NCI-H2029 treated with DMSO at 0.1 percent for 48 hours (cell line): ENCODE measurements at regions not wholly inside any gene's neighbourhood (a gene's known extent, or its start where the extent isn't known, plus 50 kb on each side); places are given as distances from the start of the nearest gene placed in this dataset.

Experiments used
- DNase-seq: peaks from one replicate; lab custom pipeline; 2025; lab: John Stamatoyannopoulos, UW

- DNase-seq = no peak
These were observed 547.6 kb upstream of the RAB6C start for GRCh38 chr2:129431881-129432280.

DNA sequence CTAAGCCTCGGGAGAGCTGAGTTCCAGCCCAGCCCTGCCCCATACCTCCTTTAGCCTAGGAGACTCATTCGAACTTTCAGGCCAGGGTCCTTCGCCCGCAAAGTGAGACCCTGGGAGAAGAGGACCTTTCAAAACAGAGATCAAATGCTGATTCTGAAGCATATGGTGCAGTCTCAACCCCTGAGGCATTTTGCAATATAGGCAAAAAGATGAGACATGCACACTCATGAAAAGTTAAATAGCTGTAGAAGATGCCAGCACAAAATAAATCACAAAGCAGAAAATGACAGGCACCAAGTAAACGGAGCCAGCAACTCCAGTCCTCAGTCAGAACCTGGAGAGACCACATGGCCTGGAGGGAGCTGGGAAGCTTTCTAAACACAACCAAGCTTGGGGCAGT lies 542.7 kb upstream of the RAB6C start:
- no peak for DNase-seq

DNA sequence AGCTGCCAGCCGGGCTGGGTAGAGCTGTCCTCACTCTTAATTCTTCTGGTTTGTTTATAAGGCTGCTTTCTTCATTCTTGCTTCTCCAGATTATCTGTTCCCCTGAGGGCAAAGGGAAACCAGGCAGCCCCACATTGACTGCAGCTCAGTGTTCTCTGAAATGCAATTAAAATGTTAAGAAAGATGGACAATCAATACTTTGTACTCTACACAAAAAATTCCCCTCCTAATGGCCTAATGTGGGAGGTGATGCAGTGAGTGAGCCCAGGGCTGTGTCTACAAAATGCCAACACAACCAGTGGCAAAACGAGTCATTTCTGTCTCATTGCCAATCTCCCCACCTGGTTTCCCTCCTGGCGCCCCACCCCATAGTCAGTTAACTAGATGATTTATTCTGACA lies 541.7 kb upstream of the RAB6C start:
- DNase-seq = no peak

GRCh38 chr2:129438501-129439057 lies 540.9 kb upstream of the RAB6C start:
- no peak for DNase-seq

GRCh38 chr2:129439406-129440302 lies 539.8 kb upstream of the RAB6C start:
- DNase-seq = no peak

- DNase-seq = no peak
These were observed 537.9 kb upstream of the RAB6C start for GRCh38 chr2:129441610-129442009.

GRCh38 chr2:129443235-129443864 lies 536.1 kb upstream of the RAB6C start:
- no peak for DNase-seq

- no peak for DNase-seq
These were observed 535.4 kb upstream of the RAB6C start for GRCh38 chr2:129443865-129444739.

DNA sequence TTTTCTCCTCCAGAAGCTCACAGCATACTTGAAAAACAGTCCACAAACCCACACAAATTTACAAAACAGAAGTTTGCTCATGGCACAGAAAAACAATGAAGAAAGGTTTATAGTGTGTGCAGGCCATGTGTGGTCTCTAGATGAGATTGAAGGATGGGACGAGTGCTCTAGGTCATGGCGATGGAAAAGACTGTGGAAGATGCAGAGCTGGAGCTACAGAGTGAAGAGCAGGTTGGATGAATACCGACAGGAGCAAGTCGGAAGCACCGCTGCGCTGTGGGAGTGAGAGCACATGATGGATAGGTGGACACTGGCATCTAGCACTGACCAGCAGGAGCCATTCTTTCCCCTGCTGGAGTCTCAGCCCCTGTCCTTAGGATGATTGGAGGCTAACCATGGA lies 534.7 kb upstream of the RAB6C start:
- no peak for DNase-seq

DNA sequence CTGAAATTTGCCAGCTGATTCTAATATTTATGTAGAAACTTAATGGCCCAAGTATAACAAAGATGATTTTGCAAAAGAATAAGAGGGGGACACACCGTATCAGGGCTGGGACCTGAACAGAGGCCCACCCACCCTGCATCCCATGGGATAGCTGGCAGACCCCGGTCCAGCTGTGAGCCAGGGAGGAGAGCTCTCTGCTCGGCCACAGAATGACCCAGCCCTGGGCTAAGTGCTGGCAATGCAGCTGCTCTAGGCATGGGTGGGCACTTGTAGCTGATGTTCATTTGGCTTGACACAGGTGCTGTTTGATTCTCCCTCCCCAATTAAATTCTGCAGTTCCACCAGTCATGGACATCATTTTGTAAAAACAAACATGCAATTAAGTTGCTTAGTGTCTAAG lies 522.8 kb upstream of the RAB6C start:
- DNase-seq = no peak

GRCh38 chr2:129457277-129457818 lies 522.1 kb upstream of the RAB6C start:
- no peak for DNase-seq

- no peak for DNase-seq
These were observed 521.5 kb upstream of the RAB6C start for GRCh38 chr2:129458006-129458405.

GRCh38 chr2:129458436-129458835 lies 521.0 kb upstream of the RAB6C start:
- no peak for DNase-seq

- no peak for DNase-seq
These were observed 520.1 kb upstream of the RAB6C start for GRCh38 chr2:129459200-129459876.

- DNase-seq = no peak
These were observed 519.6 kb upstream of the RAB6C start for GRCh38 chr2:129459881-129460280.

DNA sequence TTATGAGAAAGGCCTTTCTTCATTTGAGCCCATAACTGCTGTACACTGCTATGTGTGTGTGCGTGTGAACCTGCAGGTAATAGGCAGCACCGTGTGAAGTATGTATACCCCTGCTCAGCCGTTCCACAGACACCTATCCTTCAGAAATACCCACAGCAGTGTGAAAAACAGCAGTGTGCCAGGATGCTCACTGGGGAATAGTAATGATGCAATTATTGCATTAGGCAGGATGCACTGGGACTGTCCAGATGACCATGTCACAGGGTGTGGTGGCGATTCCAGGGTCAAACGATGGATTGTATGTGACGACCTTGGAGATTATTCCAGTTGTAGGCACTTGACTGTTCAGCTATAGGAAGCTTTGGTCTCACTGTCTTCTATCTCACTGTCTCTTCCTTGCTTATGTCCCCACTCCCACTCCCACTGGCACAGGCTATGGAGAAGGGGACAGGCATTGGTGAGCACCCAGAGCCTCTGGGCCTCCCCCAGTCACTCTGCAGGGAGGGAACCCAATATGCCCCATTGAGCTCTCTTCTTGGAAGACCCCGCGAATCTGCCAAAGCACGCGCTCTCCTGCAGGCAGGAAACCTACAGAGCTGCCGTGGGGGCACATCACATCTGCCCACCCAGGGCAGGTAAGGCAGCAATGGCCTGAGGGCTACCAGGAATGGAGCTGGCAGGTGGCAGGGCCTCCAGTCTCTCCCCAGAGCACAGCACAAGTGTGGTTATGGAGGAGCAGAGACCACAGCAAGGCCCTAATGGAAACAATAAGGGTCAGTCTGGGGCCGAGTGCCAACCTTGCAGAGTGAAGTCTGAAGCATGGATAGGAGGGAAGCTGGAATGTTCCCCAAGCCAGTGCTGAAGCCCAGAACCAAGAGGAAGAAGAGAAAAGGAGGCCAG lies 518.9 kb upstream of the RAB6C start:
- no peak for DNase-seq

GRCh38 chr2:129462349-129462748 lies 517.1 kb upstream of the RAB6C start:
- no peak for DNase-seq

GRCh38 chr2:129462967-129463366 lies 516.5 kb upstream of the RAB6C start:
- no peak for DNase-seq

DNA sequence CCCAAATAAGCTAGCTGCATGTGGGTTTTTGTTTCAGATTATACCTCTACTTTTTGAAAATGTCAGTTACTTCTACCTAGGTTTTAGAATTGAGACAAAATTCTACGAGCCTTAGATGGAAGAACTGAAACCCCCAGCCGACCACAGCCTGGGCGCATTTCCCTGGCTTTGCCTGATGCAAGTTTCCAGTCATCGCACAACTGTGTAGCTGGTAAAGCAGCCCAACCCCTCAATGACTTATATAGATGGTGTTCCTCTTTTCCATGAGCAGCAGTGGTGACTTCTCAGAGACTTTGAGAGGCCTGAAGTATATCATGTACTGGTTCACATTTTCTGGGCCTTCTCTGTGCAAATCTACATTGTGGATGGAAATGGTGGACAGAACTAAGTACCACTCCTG lies 515.4 kb upstream of the RAB6C start:
- no peak for DNase-seq

- DNase-seq = no peak
These were observed 514.8 kb upstream of the RAB6C start for GRCh38 chr2:129464631-129465030.
